ENCODE measurements at regions not wholly inside any gene's neighbourhood (a gene's known extent, or its start where the extent isn't known, plus 50 kb on each side); places are given as distances from the start of the nearest gene placed in this dataset.
"Not testable (repeated sequence)": the region's sequence is repeated elsewhere in the genome, so short reads cannot be mapped to it uniquely, and the experiment has no call there.

GRCh38 chr5:45062044-45062443, 253.3 kb downstream of the MRPS30 start:
- no peak for DNase-seq

DNA sequence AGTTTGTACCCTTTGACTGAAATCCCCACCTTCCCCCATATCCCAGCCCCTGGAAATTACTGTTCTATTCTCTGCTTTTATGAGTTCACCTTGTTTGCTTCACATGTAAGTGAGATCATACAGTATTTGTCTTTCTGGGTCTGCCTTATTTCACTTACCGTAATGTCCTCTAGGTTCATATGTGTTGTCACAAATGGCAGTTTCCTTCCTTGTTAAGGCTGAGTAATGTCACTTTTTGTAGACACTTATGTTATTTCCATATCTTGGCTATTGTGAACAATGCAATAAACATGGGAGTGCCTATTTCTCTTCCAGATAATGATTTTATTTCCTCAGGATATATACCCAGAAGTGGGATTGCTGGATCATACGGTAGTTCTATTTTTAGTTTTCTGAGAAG, 272.3 kb downstream of the MRPS30 start:
- no peak for DNase-seq

GRCh38 chr5:45089870-45090269, 281.1 kb downstream of the MRPS30 start:
- no peak for DNase-seq

DNA sequence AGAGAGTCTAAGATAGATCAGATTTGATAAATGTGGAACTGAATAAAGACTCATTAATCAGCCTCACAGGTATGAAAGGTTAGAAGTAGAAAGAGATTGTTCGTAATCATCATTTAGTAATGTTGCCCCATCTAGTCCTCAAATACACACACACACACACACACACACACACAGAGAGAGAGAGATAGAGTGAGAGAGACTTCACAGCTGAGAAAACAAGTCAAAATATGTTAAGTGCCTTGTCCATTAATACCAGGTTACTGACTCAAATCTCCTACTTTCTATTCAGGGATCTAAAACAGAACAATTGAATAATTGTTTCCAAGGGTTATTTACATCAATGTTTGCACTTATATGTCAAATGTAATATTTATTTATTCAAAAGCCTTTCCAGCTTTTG, 284.6 kb downstream of the MRPS30 start:
- DNase-seq = no peak

DNA sequence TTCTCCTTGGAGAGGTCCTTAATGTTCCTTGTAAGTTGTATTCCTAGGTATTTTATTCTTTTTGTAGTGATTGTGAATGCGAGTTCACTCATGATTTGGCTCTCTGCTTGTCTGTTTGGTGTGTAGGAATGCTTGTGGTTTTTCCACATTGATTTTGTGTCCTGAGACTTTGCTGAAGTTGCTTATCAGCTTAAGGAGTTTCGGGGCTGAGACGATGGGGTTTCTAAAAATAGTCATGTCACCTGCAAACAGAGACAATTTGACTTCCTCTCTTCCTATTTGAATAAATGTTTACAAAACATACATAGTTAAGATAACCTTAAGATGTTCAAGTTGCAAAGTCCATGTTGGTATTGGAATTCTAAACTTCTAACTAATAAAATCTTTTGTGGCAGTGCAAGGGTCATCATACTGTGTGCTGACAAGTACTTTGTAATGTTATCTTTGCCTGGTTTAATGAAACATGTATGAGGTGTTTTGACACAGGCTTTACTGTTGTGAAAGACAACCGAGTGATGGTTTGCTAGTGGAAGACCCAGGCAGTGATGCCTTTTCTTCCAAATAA, 286.2 kb downstream of the MRPS30 start:
- no peak for DNase-seq

GRCh38 chr5:45098483-45098882, 289.7 kb downstream of the MRPS30 start:
- DNase-seq = no peak

DNA sequence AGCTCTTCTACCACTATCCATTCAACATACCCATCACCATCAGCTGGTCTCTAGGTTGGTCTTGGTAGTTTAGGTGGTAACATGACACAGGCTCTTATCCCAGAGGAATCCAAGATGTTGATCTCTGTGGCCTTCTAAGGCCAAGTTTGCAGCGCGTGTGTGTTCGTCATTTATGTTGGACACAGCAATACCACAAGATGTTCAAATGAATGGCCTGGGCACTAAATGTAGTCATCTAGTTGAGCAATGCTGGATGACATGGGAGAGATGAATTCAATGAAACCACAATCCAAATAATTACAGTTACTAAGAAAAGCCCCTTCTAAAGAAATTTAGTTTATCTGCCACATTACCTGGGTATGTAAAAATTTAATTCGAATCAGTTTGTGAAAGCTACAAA, 292.4 kb downstream of the MRPS30 start:
- no peak for DNase-seq

- DNase-seq = no peak
These were observed 296.8 kb downstream of the MRPS30 start for GRCh38 chr5:45105491-45105994.

GRCh38 chr5:45109062-45109461, 300.3 kb downstream of the MRPS30 start:
- DNase-seq = no peak

- DNase-seq = no peak
These were observed 300.9 kb downstream of the MRPS30 start for GRCh38 chr5:45109636-45110035.

- no peak for DNase-seq
These were observed 301.7 kb downstream of the MRPS30 start for GRCh38 chr5:45110399-45110798.

GRCh38 chr5:45113726-45114125, 305.0 kb downstream of the MRPS30 start:
- no peak for DNase-seq

- DNase-seq = no peak
These were observed 324.2 kb downstream of the MRPS30 start for GRCh38 chr5:45132972-45133371.

- no peak for DNase-seq
These were observed 354.2 kb downstream of the MRPS30 start for GRCh38 chr5:45162974-45163373.

DNA sequence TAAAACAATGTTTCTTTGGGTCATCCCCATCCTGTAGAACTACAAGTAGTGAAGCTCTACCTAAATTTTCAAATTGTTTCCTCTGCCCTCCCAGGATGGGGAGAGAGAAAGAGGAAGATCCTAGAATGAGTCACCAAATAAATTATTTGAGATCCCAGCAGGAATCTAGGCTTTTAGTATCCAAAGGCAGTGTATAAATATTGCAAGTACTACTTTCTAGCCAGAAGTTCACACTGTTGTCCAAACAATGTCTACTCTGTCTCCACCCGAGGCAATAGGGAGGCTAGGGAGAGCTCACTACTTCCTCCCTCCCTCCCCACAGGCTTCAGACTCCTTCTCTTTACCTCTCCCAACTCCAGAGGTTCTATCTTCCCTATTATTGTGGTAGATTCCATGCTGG, 362.8 kb downstream of the MRPS30 start:
- DNase-seq = no peak

- DNase-seq = not testable (repeated sequence)
These were observed 363.9 kb downstream of the MRPS30 start for GRCh38 chr5:45172634-45173033.

GRCh38 chr5:45179686-45180085, 370.9 kb downstream of the MRPS30 start:
- no peak for DNase-seq

- DNase-seq = no peak
These were observed 380.3 kb downstream of the MRPS30 start for GRCh38 chr5:45189042-45189441.

GRCh38 chr5:45189481-45189880, 380.7 kb downstream of the MRPS30 start:
- no peak for DNase-seq

DNA sequence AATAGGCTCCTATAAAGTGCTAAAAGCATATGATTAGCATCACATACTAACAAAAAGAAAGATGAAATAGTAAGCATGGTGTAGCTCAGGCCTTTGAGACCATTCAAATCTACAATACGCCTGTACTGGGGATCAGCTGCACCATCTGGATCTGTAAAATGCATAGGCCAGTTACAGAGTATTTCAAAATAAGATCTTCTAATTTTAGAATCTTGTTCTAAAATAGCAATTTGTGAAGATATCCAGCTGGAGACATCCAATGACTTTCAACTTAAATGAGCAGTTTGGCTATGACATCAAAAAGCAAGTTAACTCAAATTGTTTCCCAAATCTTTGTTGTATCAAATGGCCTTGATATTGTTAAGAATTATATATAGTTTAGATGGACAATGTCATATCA, 386.3 kb downstream of the MRPS30 start:
- no peak for DNase-seq
